HG03571 (cell line): ENCODE measurements at regions not wholly inside any gene's neighbourhood (a gene's known extent, or its start where the extent isn't known, plus 50 kb on each side); places are given as distances from the start of the nearest gene placed in this dataset.
"Not testable (repeated sequence)": the region's sequence is repeated elsewhere in the genome, so short reads cannot be mapped to it uniquely, and the experiment has no call there.

Source experiments
- ATAC-seq: cut with Tn5 transposase; IDR thresholded peaks from one replicate; pipeline ENCODE4 v1.9.1; 2021; ENCODE audit not compliant: unreplicated experiment

GRCh38 chr16:86244936-86245335 lies 265.4 kb upstream of the FOXF1 start:
- ATAC-seq: no peak

GRCh38 chr16:86245351-86245750 lies 265.0 kb upstream of the FOXF1 start:
- no peak for ATAC-seq

GRCh38 chr16:86245895-86246294 lies 264.4 kb upstream of the FOXF1 start:
- ATAC-seq: no peak

DNA sequence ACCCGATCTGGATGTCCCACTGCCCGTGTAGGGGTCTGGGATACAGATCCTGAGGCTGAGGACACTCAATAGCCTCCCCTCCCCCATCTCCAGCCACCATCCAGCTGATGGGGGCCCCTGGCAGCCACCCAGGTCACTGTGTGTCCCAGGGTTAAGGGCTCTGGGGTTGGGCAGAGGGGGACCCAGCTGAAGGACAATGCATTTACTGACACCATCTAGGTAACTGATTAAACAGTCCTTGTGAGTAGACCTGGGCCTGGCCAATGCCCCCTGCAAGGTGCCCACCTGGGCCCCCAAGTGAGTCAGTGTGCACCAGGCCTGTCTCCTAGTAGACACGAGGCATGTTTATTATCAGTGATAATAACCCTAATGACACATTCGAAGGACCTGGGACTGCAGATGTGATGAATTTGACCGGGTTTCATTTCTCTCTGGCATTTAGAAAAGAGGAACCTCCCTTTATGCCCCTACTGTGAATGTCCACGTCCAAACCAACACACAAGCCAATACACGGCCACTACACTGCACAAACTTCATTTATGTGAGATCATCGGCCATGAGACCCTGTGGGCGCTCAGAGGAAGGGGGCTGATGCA lies 261.9 kb upstream of the FOXF1 start:
- no peak for ATAC-seq

DNA sequence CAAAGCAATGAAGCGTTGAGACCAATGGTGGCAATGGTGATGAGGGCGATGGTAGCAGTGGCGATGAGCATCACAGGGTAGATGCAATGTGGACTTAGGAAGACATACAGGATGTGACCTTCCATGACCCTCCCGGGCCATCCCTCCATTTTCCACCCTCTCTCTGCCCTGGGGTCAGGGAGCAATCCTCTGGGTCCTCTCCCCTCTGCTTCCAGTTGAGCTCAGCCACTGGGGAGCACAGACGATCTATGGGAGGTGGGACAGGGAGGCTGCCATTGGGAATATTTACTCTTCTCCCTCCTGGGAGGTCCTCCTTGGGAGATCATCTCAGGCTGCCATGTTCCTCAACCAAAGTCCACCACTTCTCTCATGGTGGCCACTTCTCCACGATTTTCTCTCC lies 260.7 kb upstream of the FOXF1 start:
- ATAC-seq: no peak

- no peak for ATAC-seq
Measured at GRCh38 chr16:86251682-86252081, 258.6 kb upstream of the FOXF1 start.

- ATAC-seq: no peak
Measured at GRCh38 chr16:86252596-86252995, 257.7 kb upstream of the FOXF1 start.

DNA sequence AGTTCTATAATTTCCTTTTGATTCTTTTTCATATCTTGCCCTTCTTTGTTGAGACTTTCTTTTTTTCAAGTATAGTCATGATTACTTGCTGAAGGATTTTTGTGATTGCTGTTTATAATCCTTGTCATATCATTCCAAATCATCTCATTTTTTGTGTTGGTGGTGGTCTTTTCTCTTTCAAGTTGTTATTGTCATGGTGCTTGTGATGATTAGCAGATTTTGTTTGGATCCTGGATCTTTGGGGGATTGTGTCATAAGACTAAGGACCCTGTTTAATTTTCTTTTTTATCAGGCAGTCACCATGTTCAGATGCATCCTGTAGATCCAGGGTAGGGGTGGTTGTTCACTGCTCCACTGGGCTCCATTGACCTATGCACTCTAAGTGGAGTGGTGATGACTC lies 254.4 kb upstream of the FOXF1 start:
- no peak for ATAC-seq

DNA sequence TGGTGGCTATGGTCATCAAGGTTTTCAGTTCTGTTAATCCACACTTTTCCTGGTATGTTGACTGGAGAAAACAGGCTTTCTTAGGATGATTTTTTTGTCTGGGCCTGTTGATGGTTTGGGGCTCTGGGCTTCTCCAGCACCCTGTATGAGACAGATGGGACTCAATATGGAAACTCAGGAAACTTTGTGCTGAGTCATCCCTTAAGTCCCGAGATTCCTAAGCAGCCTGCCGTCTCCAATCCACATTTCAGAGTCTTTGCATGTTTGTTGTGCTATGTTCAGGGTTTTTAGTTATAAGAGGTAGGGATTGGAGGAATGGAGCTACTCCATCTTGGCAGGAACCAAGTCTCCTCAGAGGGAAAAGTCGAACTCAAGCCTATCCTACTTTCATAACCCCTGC lies 253.3 kb upstream of the FOXF1 start:
- ATAC-seq: no peak

GRCh38 chr16:86257546-86257945 lies 252.8 kb upstream of the FOXF1 start:
- no peak for ATAC-seq

DNA sequence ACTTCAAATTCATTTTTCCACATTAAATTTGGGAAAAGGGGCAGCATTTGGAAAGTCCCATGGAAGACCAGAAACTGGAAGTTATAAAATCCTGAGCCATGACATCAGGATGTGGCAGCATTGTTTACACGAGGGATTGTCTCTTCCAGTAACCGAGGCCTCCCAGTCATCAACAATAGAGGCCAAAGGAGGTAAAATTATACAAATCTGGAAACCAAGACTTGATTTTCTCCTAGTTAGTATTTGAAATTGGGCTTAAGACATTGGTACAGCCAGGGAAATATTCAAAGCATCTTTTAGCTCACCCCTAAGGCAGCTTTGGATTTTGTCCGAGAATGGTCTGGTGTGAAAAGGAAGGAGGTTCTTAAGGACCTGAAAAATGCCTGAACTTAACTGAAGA lies 251.6 kb upstream of the FOXF1 start:
- ATAC-seq: no peak

DNA sequence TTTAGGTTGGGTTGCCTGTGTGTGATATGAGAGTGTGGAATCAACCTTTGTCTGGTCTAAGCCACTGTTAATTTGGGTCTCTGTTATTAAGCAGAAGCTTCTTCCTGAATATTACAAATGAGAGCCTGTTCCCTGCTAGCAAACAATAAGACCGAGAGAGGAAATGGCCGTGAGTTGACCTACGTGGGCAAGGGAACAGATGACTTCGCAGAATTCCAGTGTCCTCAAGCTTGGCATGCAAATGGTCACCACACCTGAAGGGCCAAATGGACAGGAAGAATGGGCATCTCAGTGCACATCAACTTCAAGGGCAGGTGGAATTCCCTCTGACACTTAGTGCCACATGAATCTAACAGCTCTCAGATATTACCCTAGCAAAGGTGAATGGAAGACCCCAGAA lies 250.8 kb upstream of the FOXF1 start:
- ATAC-seq: no peak

DNA sequence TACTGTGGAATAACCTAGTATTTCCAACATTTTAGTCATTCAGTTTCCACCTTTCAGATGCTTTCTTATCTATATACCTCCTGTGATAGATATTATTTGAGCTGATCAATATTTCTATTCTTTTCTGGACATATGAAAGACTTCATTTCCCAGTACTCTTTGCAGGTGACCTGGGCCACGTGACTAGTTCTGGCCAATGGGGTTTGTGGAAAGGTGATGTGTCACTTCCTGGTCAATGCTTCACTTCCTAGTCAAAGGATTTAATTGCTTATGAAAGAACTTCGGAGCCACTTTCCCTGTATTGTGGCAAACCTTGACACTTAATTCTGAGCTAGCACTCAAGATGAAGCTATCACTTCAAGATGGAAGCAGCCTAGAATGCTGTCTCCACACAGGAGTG lies 248.9 kb upstream of the FOXF1 start:
- ATAC-seq: no peak

- ATAC-seq: not testable (repeated sequence)
Measured at GRCh38 chr16:86267657-86268056, 242.7 kb upstream of the FOXF1 start.

DNA sequence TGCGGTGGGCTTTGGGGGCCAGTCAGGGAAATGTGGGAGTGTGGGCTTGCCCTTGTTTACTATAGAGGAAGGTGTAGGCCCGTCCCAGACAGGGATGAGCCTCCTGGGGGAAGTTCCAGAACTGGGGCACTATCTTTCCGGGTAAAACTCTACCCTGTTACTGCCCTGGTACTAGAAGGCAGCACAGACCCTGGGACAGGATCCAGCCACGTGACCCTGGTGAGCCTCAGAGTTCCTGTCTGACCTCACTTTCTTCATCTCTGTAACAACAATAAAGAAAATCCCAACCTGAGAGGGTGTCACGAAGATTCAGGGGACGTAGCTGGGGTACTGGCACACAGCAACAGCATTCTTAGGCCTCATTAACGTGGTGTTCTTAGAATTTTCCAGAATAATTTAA lies 239.6 kb upstream of the FOXF1 start:
- no peak for ATAC-seq

DNA sequence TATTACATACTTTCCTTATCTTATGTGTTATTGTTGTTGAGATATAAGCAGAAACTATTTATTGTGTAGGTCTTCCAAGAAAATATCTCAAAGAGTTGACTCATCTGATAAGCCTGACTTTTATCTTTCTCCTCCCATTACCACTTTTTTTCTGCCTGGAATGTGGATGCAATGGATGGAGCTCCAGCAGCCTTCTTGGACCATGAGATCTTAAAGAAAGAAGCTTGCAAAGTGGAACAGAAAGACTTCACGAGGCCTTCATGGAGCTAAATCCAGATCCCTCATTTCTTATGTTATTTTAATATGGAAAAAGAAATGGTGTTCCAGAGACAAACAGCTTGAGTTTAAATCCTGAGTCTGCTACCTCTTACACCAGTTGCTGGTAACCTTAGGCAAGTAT lies 237.6 kb upstream of the FOXF1 start:
- no peak for ATAC-seq

- no peak for ATAC-seq
Measured at GRCh38 chr16:86277221-86277620, 233.1 kb upstream of the FOXF1 start.

DNA sequence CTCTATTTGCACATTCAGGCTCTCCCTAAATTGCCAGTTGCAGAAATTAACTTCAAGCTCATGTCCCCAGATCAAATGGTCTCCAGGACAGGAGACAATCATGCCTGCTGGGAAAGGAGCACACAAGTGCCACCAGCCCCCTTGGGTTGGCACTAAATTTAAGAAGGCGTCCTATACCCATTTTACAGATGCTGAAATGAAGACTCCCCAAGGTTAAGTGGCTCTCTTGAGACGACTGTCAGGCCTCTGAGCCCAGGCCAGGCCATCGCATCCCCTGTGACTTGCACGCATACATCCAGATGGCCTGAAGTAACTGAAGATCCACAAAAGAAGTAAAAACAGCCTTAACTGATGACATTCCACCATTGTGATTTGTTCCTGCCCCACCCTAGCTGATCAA lies 232.5 kb upstream of the FOXF1 start:
- ATAC-seq: not testable (repeated sequence)

- ATAC-seq: no peak
Measured at GRCh38 chr16:86281421-86281820, 228.9 kb upstream of the FOXF1 start.

GRCh38 chr16:86283944-86284343 lies 226.4 kb upstream of the FOXF1 start:
- ATAC-seq: no peak

DNA sequence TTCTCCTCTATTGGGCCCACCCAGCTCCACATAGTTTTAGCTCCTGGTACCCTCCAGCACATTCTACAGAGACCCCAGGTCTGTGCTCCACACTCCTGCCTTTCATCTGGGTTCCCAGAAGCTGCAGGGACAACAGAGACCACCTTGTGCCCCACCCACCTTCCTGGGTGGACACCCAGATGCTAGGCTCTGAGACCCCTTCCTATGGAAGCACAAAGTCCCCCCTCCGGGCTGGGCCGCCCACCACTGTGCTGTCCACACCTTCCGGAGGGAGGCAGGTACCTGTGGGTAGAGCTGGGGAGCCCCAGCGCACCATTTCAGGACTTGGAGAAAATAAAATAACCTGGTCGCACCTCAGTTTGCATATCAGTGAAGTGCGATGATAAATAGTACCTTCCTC lies 224.9 kb upstream of the FOXF1 start:
- no peak for ATAC-seq

DNA sequence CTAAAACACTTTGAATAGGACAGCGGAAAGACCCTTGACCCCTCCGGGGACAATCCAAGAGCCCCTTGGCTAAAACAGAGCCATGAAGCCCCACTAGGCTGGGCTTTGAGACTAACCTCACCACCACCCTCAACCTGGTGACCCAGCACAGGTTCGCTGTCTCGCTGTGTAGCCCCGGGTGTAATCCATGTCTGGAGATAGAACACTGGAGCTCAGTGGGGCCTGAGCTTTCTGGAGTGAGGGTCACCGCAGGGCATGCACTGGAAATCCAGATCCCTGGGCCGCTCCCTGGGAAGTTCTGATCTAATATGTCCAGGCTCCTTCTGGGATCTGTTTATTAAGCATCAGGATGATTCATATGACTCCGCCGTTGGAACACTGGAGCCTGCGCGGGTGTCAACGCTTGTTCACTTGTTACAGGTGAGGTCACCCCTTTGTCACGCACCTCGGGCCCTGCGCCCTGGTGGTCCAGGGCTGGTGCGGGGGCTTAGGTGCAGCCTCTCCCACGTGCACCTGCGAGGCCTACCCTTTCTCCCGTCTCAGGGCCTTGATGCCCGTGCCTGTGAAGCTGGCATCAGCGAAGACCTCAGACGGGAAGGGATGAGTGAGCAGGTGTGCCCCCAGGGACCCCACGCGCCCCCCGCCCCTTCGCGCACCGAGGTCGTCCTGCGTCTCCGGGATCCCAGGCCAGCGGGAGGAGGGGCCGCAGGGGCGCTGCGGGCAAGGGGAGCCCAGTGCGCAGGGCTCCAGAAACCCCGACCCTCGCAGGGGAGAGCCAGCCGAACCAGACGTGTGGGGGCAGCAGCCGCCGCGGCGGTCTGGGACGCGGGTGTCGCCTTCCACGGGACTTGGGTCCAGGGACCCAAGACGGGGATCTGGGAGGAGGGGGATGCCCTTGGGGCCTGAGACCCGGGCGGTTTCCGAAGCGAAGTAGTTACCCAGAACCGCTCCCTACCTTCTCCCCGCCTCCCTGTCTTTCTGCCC lies 224.1 kb upstream of the FOXF1 start:
- no peak for ATAC-seq
